GM12878 (cell line): ENCODE measurements at regions not wholly inside any gene's neighbourhood (a gene's known extent, or its start where the extent isn't known, plus 50 kb on each side); places are given as distances from the start of the nearest gene placed in this dataset.

Experiments
- CTCF ChIP-seq, 3 experiments: IDR thresholded peaks in 2 of 3; conservative IDR thresholded peaks in 1 of 3; 2 replicates each; pipeline ENCODE4 v1.5.1; 2011; ENCODE audit warnings: low read depth in 3 of 3, low read length in 3 of 3, mild to moderate bottlenecking in 3 of 3, control low read depth in 2 of 3, moderate library complexity in 2 of 3, inconsistent platforms in 1 of 3, mixed read lengths in 1 of 3; ENCODE audit not compliant: control insufficient read depth in 2 of 3, insufficient read depth in 1 of 3; ENCODE audit errors: extremely low read depth in 1 of 3
- HCFC1 ChIP-seq: fragments of 150-350 bp; IDR thresholded peaks from 2 replicates; pipeline ENCODE4 v1.6.1; 2014; ENCODE audit warnings: low read length
- LARP7 ChIP-seq: fragments of 450-650 bp; IDR thresholded peaks from 2 replicates; pipeline ENCODE4 v1.6.1; 2017; ENCODE audit warnings: mild to moderate bottlenecking
- MXI1 ChIP-seq: fragments of 150-350 bp; IDR thresholded peaks from 2 replicates; pipeline ENCODE4 v1.6.1; 2011; ENCODE audit warnings: low read depth, mild to moderate bottlenecking, inconsistent platforms, low read length, improper control_type of control experiment
- NFYB ChIP-seq: IDR thresholded peaks from 2 replicates; pipeline ENCODE4 v1.6.1; 2011; ENCODE audit warnings: low read depth, mild to moderate bottlenecking, low read length, improper control_type of control experiment, moderate library complexity; ENCODE audit not compliant: insufficient read depth
- POLR2A ChIP-seq: IDR thresholded peaks from 2 replicates; pipeline ENCODE4 v1.6.1; 2011; ENCODE audit warnings: low read depth, mild to moderate bottlenecking, low read length
- RELB ChIP-seq: fragments of 450-650 bp; IDR thresholded peaks from 2 replicates; pipeline ENCODE4 v1.6.1; 2017; ENCODE audit warnings: low read depth, mild to moderate bottlenecking, moderate library complexity
- SREBF2 ChIP-seq: IDR thresholded peaks from 2 replicates; pipeline ENCODE4 v1.6.1; 2012; ENCODE audit warnings: mild to moderate bottlenecking, low read length
- YBX1 ChIP-seq: fragments of 450-650 bp; IDR thresholded peaks from 2 replicates; pipeline ENCODE4 v1.6.1; 2016; ENCODE audit warnings: antibody characterized with exemption
- YY1 ChIP-seq: IDR thresholded peaks from 2 replicates; pipeline ENCODE4 v1.6.1; 2011; ENCODE audit warnings: low read depth, mild to moderate bottlenecking, low read length

- no peak for TF ChIP-seq YBX1
- no peak for TF ChIP-seq CTCF (IDR thresholded peaks at IDR 0.05 in 2 of 3, conservative IDR thresholded peaks at IDR 0.05 in 1 of 3; ENCODE audit: control insufficient read depth in 2 of 3, extremely low read depth in 1 of 3, insufficient read depth in 1 of 3, low read depth in 3 of 3, low read length in 3 of 3)
- TF ChIP-seq NFYB, result no peak
- TF ChIP-seq POLR2A, result no peak
- no peak for TF ChIP-seq MXI1
- TF ChIP-seq LARP7, result no peak
- no peak for TF ChIP-seq YY1
- TF ChIP-seq SREBF2, result no peak
- TF ChIP-seq HCFC1, result no peak
- no peak for TF ChIP-seq RELB
Observed at GRCh38 chr12:123078120-123078465, 72.8 kb downstream of the PITPNM2 start.
